NCI-H82 treated with DMSO at 0.1 percent for 48 hours (cell line): ENCODE measurements at regions not wholly inside any gene's neighbourhood (a gene's known extent, or its start where the extent isn't known, plus 50 kb on each side); places are given as distances from the start of the nearest gene placed in this dataset.
"Not testable (repeated sequence)": the region's sequence is repeated elsewhere in the genome, so short reads cannot be mapped to it uniquely, and the experiment has no call there.

ENCODE experiments used
- DNase-seq: peaks from one replicate; lab custom pipeline; 2025; ENCODE audit not compliant: unreplicated experiment; lab: John Stamatoyannopoulos, UW

- no peak for DNase-seq
Observed at GRCh38 chr17:5745111-5745813, 161.0 kb upstream of the NLRP1 start.

GRCh38 chr17:5747276-5747675, 163.0 kb upstream of the NLRP1 start:
- no peak for DNase-seq

GRCh38 chr17:5747964-5748363, 163.7 kb upstream of the NLRP1 start:
- DNase-seq = no peak

- DNase-seq = no peak
Observed at GRCh38 chr17:5753421-5753820, 169.1 kb upstream of the NLRP1 start.

- no peak for DNase-seq
Observed at GRCh38 chr17:5757314-5757907, 173.1 kb upstream of the NLRP1 start.

GRCh38 chr17:5758651-5759050, 174.3 kb upstream of the NLRP1 start:
- no peak for DNase-seq

GRCh38 chr17:5759501-5759925, 175.2 kb upstream of the NLRP1 start:
- no peak for DNase-seq

GRCh38 chr17:5762191-5762590, 177.9 kb upstream of the NLRP1 start:
- DNase-seq = no peak

- no peak for DNase-seq
Observed at GRCh38 chr17:5763595-5764306, 179.4 kb upstream of the NLRP1 start.

GRCh38 chr17:5769593-5770354, 185.5 kb upstream of the NLRP1 start:
- no peak for DNase-seq

GRCh38 chr17:5770441-5771270, 186.3 kb upstream of the NLRP1 start:
- DNase-seq = no peak

GRCh38 chr17:5771271-5771577, 186.9 kb upstream of the NLRP1 start:
- not testable (repeated sequence) for DNase-seq

GRCh38 chr17:5772017-5772416, 187.7 kb upstream of the NLRP1 start:
- not testable (repeated sequence) for DNase-seq

GRCh38 chr17:5772720-5773119, 188.4 kb upstream of the NLRP1 start:
- DNase-seq = no peak

GRCh38 chr17:5773816-5774360, 189.6 kb upstream of the NLRP1 start:
- no peak for DNase-seq

- DNase-seq = no peak
Observed at GRCh38 chr17:5775098-5775497, 190.8 kb upstream of the NLRP1 start.

- no peak for DNase-seq
Observed at GRCh38 chr17:5780476-5780875, 196.2 kb upstream of the NLRP1 start.

GRCh38 chr17:5781236-5781927, 197.1 kb upstream of the NLRP1 start:
- no peak for DNase-seq

GRCh38 chr17:5783269-5783668, 199.0 kb upstream of the NLRP1 start:
- DNase-seq = no peak

GRCh38 chr17:5783851-5784250, 199.5 kb upstream of the NLRP1 start:
- no peak for DNase-seq
